Fibroblast of the aortic adventitia (primary cell): ENCODE measurements at regions not wholly inside any gene's neighbourhood (a gene's known extent, or its start where the extent isn't known, plus 50 kb on each side); places are given as distances from the start of the nearest gene placed in this dataset.
A peak's percentile ranks its signal among the peaks of the same experiment; 100 is the strongest.

Source experiments
- DNase-seq: peaks from one replicate; pipeline ENCODE4 v3.0.0-alpha.2; 2010; ENCODE audit warnings: low read depth
- H3K4me3 ChIP-seq: 2 replicates; pipeline ENCODE4 v1.5.1; 2011; ENCODE audit warnings: low read depth, mild to moderate bottlenecking, control low read depth, low read length, moderate library complexity
- CTCF ChIP-seq: IDR thresholded peaks from 2 replicates; pipeline ENCODE4 v1.5.1; 2011; ENCODE audit warnings: mild to moderate bottlenecking, low read length, control low read depth, inconsistent platforms; ENCODE audit not compliant: insufficient read depth

GRCh38 chr5:38758774-38759600 lies 86.8 kb upstream of the OSMR start:
- TF ChIP-seq CTCF: no peak
- no peak overlapping the region for H3K4me3 ChIP-seq
- DNase-seq: peak; percentile 55

DNA sequence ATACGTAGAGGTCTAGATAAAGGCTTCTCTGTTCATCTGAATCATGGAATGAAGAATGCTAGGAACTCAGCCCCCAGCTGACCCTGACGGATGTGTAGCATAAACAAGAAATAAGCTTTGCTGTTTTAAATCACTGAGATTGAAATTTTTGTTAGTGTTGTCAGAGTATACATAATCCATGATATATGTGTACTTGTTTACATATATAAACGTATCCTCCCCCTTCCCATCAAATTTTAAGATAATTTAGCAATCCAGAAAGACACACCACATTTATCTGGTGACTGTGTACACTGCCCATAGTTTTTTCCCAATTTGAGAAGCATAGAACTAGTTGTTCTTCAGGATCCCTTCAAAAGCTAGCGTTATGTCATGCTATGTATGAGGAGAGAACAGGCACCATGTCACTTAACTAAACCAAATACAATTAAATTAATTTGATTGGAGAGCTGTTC lies 80.8 kb upstream of the OSMR start:
- H3K4me3 ChIP-seq: no peak overlapping the region
- DNase-seq: peak; percentile 34
- TF ChIP-seq CTCF: no peak

DNA sequence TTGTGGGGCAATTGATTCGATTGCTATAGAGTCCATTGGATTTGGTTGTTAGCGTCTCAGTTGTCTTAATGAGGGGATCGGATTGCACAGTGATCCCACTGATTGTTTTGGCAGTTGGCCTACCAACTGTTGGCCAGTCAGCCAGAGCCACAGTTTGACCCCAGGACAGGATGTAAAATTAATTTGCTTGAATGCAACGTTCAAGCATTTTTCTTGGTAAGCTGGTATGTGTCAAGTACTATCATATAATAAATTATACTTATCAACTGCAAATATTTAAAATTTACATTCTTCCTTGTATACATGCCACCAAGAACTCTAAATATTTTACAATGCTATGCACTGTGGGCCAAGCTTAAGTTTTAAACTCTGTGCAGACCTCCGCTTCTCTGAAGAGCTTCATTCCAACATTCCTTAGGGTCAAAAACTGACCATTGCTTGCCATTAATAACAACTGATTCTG lies 80.4 kb upstream of the OSMR start:
- TF ChIP-seq CTCF: no peak
- H3K4me3 ChIP-seq: no peak overlapping the region

DNA sequence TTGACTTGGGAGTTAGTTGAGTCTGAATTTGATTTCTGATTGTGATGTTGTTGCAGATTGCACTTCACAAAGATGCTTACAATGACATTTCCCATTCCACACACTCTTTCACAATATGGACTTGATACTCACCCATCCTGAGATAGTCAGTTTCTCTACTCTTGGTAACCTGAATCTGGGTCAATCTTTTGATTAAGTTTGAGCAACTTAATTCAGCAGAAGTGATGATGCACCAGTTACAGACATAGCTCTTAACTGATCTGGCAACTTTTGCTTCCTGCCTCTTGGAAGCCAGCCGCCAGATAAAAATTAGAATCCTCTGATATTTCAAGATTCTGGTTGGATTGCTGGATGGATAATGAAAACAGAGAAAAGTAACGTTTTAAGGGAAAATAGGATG lies 79.7 kb upstream of the OSMR start:
- no peak for DNase-seq
- no peak for TF ChIP-seq CTCF
- H3K4me3 ChIP-seq: no peak overlapping the region

More for the DNA sequence above, 80.4 kb upstream of the OSMR start:
- peak; percentile 77 for DNase-seq

DNA sequence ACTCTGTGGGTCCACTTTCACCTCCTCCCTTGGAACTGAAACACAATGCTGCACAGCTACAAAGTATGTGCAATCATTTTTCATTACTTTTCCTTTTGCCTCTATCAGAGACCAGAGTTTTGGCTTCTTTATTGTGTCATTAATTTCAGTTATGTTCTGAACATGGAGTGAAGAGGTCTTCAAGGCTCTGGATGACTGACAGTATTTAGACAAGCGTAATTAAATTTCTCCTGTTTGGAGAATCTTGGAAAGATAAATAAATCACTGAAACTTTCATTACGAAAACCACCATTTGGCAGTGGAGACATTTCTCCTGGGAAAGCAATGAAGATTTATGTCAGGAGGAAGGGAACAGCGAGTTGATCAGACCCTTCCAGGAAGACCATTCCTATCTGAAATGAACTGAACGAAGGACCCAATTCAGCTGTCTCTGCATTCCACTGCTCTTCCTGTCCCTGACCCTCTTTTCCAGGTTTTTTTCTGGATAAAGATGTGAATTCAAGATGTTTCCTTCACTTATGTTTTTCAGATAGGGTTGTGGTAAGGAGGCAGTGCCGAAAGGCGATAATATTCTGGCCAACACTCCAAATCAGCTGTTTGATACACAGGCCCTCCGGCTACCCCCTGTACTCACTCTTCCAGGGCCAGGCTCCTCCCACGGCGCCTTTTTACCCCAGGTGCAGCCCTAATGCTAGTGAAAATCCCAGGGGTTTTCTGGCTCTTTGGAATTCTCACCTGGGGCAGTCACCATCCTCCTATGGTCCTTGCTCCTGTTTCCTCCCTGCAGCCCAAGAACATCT lies 77.2 kb upstream of the OSMR start:
- H3K4me3 ChIP-seq: no peak overlapping the region
- no peak for TF ChIP-seq CTCF
- no peak for DNase-seq

- no peak overlapping the region for H3K4me3 ChIP-seq
- TF ChIP-seq CTCF: no peak
- no peak for DNase-seq
Measured at GRCh38 chr5:38772471-38772870, 73.3 kb upstream of the OSMR start.
